HepG2 (cell line): ENCODE measurements at regions not wholly inside any gene's neighbourhood (a gene's known extent, or its start where the extent isn't known, plus 50 kb on each side); places are given as distances from the start of the nearest gene placed in this dataset.

ENCODE experiments used
- ATAC-seq: fragments of 200-7000 bp; cut with Tn5 transposase; 3 replicates; pipeline ENCODE4 v1.9.1; 2020; ENCODE audit warnings: mild to moderate bottlenecking, moderate library complexity
- BruUV-seq: library from RNA; stranded (reverse); fragments of 400-500 nt; replicated peaks from 2 replicates; lab custom pipeline; 2021; lab: Mats Ljungman, UMichigan
- CTCF ChIA-PET: fragments of 300-600 bp; formaldehyde crosslinking; extraction: SDS; loops from one replicate; lab custom pipeline; 2021; ENCODE audit warnings: low total read pairs, inconsistent platforms, low intra/inter-chr PET ratio; lab: Yijun Ruan, JAX
- POLR2A ChIA-PET: fragments of 350-600 bp; sonication (Branson Sonifier 250); formaldehyde crosslinking; loops from one replicate; lab custom pipeline; 2020; ENCODE audit warnings: antibody characterized with exemption, inconsistent platforms; lab: Yijun Ruan, JAX
- DNase-seq: peaks from one replicate; pipeline ENCODE4 v3.0.0-alpha.2; 2015; ENCODE audit warnings: low spot score
- FAIRE-seq: peaks from 3 replicates; lab custom pipeline; 2011; peaks lifted over from hg19 to GRCh38; lab: Jason Lieb, UNC
- H2AFZ ChIP-seq: one replicate; pipeline ENCODE4 v1.6.1; 2011; ENCODE audit warnings: low read length, inconsistent platforms
- H3K27ac ChIP-seq: fragments of 300-600 bp; 3 replicates; pipeline ENCODE4 v1.8.0; 2011; ENCODE audit warnings: mixed run types, mild to moderate bottlenecking, mixed read lengths, low read length, inconsistent platforms; ENCODE audit not compliant: insufficient read depth; ENCODE audit errors: extremely low read length
- H3K27me3 ChIP-seq, 2 experiments: fragments of 200-600 bp in 1 of 2; 2 replicates in 1 of 2; 3 replicates in 1 of 2; pipeline versions ENCODE4 v1.6.0 to v1.8.0; 2011; ENCODE audit warnings: low read length in 2 of 2, mild to moderate bottlenecking in 2 of 2, moderate library complexity in 2 of 2, inconsistent platforms in 1 of 2; ENCODE audit not compliant: insufficient read depth in 2 of 2, control insufficient read depth in 1 of 2
- H3K36me3 ChIP-seq, 2 experiments: fragments of 200-600 bp in 1 of 2; replicated peaks in 1 of 2; 2 replicates in 1 of 2; 3 replicates in 1 of 2; pipeline versions ENCODE4 v1.5.1 to v1.8.0; 2011; ENCODE audit warnings: low read length in 2 of 2, inconsistent platforms in 1 of 2; ENCODE audit not compliant: insufficient read depth in 2 of 2, control insufficient read depth in 1 of 2
- H3K4me1 ChIP-seq: 2 replicates; pipeline ENCODE4 v1.5.1; 2012; ENCODE audit warnings: low read length, inconsistent platforms; ENCODE audit not compliant: insufficient read depth
- H3K4me2 ChIP-seq: 2 replicates; pipeline ENCODE4 v1.6.0; 2011; ENCODE audit warnings: low read depth, low read length, inconsistent platforms
- H3K4me3 ChIP-seq, 3 experiments: fragments of 200-600 bp in 1 of 3; sonication (generic), shearing (Covaris generic) in 1 of 3; replicated peaks in 1 of 3; 2 replicates each; pipeline ENCODE4 v1.5.1; 2011 to 2016; ENCODE audit warnings: low read length in 3 of 3, inconsistent platforms in 2 of 3, low read depth in 2 of 3, mild to moderate bottlenecking in 2 of 3, control low read depth in 1 of 3, mixed read lengths in 1 of 3; ENCODE audit not compliant: insufficient read depth in 1 of 3
- H3K79me2 ChIP-seq: one replicate; pipeline ENCODE4 v1.6.1; 2011; ENCODE audit warnings: low read length, inconsistent platforms; ENCODE audit not compliant: insufficient read depth
- H3K9ac ChIP-seq: 2 replicates; pipeline ENCODE4 v1.6.0; 2011; ENCODE audit warnings: mild to moderate bottlenecking, low read depth, low read length, inconsistent platforms; ENCODE audit not compliant: insufficient read depth
- H3K9me3 ChIP-seq: 2 replicates; pipeline ENCODE4 v1.5.1; 2012; ENCODE audit warnings: mild to moderate bottlenecking, low read length
- H4K20me1 ChIP-seq: 2 replicates; pipeline ENCODE4 v1.6.0; 2011; ENCODE audit warnings: inconsistent platforms, mild to moderate bottlenecking, low read length, moderate library complexity; ENCODE audit not compliant: insufficient read depth
- ARID2 ChIP-seq: sonication (generic); formaldehyde crosslinking; IDR thresholded peaks from 2 replicates; pipeline ENCODE4 v1.8.1; 2022; ENCODE audit warnings: mild to moderate bottlenecking, missing genetic modification reagents, borderline replicate concordance
- FOXP4 ChIP-seq: sonication (generic); formaldehyde crosslinking; IDR thresholded peaks from 2 replicates; pipeline ENCODE4 v1.4.0; 2020; ENCODE audit warnings: missing genetic modification reagents
- KDM1A ChIP-seq: IDR thresholded peaks from 2 replicates; pipeline ENCODE4 v1.6.1; 2016; ENCODE audit warnings: missing compliant biosample characterization
- MIXL1 ChIP-seq: IDR thresholded peaks from 2 replicates; pipeline ENCODE4 v1.6.1; 2016
- MTF1 ChIP-seq: sonication (generic); formaldehyde crosslinking; IDR thresholded peaks from 2 replicates; pipeline ENCODE4 v1.5.0; 2020; ENCODE audit warnings: missing genetic modification reagents
- NFE2 ChIP-seq: sonication (generic); formaldehyde crosslinking; IDR thresholded peaks from 2 replicates; pipeline ENCODE4 v1.4.0; 2020; ENCODE audit warnings: missing genetic modification reagents
- NKX3-1 ChIP-seq: sonication (generic); formaldehyde crosslinking; IDR thresholded peaks from 2 replicates; pipeline ENCODE4 v1.5.0; 2020; ENCODE audit warnings: missing genetic modification reagents
- NRL ChIP-seq: sonication (generic); formaldehyde crosslinking; IDR thresholded peaks from 2 replicates; pipeline ENCODE4 v1.5.0; 2020; ENCODE audit warnings: missing genetic modification reagents, mild to moderate bottlenecking, moderate library complexity, borderline replicate concordance
- PREB ChIP-seq: sonication (generic); formaldehyde crosslinking; IDR thresholded peaks from 2 replicates; pipeline ENCODE4 v1.4.0; 2020; ENCODE audit warnings: missing genetic modification reagents
- ZBTB21 ChIP-seq: sonication (generic); formaldehyde crosslinking; IDR thresholded peaks from 2 replicates; pipeline ENCODE4 v1.4.0; 2020; ENCODE audit warnings: missing genetic modification reagents
- ZMAT5 ChIP-seq: sonication (generic); formaldehyde crosslinking; IDR thresholded peaks from 2 replicates; pipeline ENCODE4 v1.5.0; 2020; ENCODE audit warnings: mild to moderate bottlenecking, low read depth, missing genetic modification reagents, borderline replicate concordance
- ZNF274 ChIP-seq: sonication (generic); formaldehyde crosslinking; IDR thresholded peaks from 2 replicates; pipeline ENCODE4 v1.5.1; 2020; ENCODE audit warnings: mild to moderate bottlenecking, missing genetic modification reagents
- ZNF562 ChIP-seq: sonication (generic); formaldehyde crosslinking; IDR thresholded peaks from 2 replicates; pipeline ENCODE4 v1.8.0; 2022; ENCODE audit warnings: missing genetic modification reagents, borderline replicate concordance
- ZNF609 ChIP-seq: sonication (generic); formaldehyde crosslinking; IDR thresholded peaks from 2 replicates; pipeline ENCODE4 v1.4.0; 2020; ENCODE audit warnings: mild to moderate bottlenecking, missing genetic modification reagents, borderline replicate concordance
- ZNF841 ChIP-seq: sonication (generic); formaldehyde crosslinking; IDR thresholded peaks from 2 replicates; pipeline ENCODE4 v1.8.1; 2023; ENCODE audit warnings: missing genetic modification reagents, borderline replicate concordance
- WGBS: methylation state at CpG from one replicate; pipeline ENCODE4 v1.1.6; 2017; ENCODE audit warnings: low lambda C conversion rate; 5-methylcytosine and 5-hydroxymethylcytosine counted together
- in situ Hi-C: cut with HindIII; loops from 2 replicates; pipeline ENCODE4 v1.10.0; 2017; ENCODE audit warnings: low pct_unique_long_range_greater_than_20kb; ENCODE audit not compliant: extremely low pct_ligation_motif_present
- intact Hi-C: fragments of 100-400 bp; cut with micrococcal nuclease; formaldehyde crosslinking; loops from one replicate; pipeline ENCODE4 v1.10.0; 2022; ENCODE audit not compliant: unreplicated experiment

GRCh38 chr2:145845207-145845894 is 1325.4 kb upstream of the ZEB2 start (continued):
- TF ChIP-seq ZMAT5 (no peak), MIXL1 (no peak)

GRCh38 chr2:145841973-145842372 is 1322.1 kb upstream of the ZEB2 start:
- intact Hi-C loops: no loop called here
- H3K9ac ChIP-seq: no peak overlapping the region
- H3K27ac ChIP-seq: no peak overlapping the region
- peaks cover 39% of the 10 kb centered on the region for H3K4me1 ChIP-seq
- ATAC-seq (no peak), FAIRE-seq (no peak), DNase-seq (no peak)
- no peak overlapping the region for H3K4me3 ChIP-seq
- no peaks in the 10 kb centered on the region for H3K36me3 ChIP-seq
- H3K27me3 ChIP-seq: no peaks in the 10 kb centered on the region
- H2AFZ ChIP-seq: no peak overlapping the region
- 88% methylated on average over 3 of the region's 3 CpGs for WGBS
- no peaks in the 10 kb centered on the region for H3K79me2 ChIP-seq
- no peaks in the 10 kb centered on the region for H4K20me1 ChIP-seq
- in situ Hi-C loops: no loop called here
- POLR2A ChIA-PET: interaction anchor here (1.3 kb wide), 1 partner anchor 19 kb away, joined by 3 read pairs; no protein-coding TSS in a partner anchor
- no TSS peak for BruUV-seq
- CTCF ChIA-PET: no interaction called here
- H3K9me3 ChIP-seq: no peaks in the 10 kb centered on the region
- no peak overlapping the region for H3K4me2 ChIP-seq
- TF ChIP-seq MTF1 (no peak), ZNF841 (CRISPR knock-in tag) (no peak), NRL (CRISPR knock-in tag) (no peak), ZNF274 (no peak), ZNF609 (no peak), ZNF562 (CRISPR knock-in tag) (no peak), NKX3-1 (CRISPR knock-in tag) (no peak), NFE2 (CRISPR knock-in tag) (no peak), KDM1A (CRISPR knock-in tag) (no peak), FOXP4 (CRISPR knock-in tag) (no peak), PREB (no peak), ZBTB21 (no peak), ARID2 (CRISPR knock-in tag) (no peak)
